C1 segment of cervical spinal cord (tissue), 14 donors: ENCODE measurements at regions not wholly inside any gene's neighbourhood (a gene's known extent, or its start where the extent isn't known, plus 50 kb on each side); places are given as distances from the start of the nearest gene placed in this dataset.

Experiments used
- DNase-seq, 14 donors: peaks; one replicate each; lab custom pipeline; 2025; lab: John Stamatoyannopoulos, UW

GRCh38 chr11:112780351-112781087 lies 180.7 kb upstream of the NCAM1 start:
- DNase-seq: peak in 1 of 14 donors; percentile 8

- DNase-seq: no peak
These were observed 177.3 kb upstream of the NCAM1 start for GRCh38 chr11:112783945-112784322.

- peak in 5 of 14 donors; percentile 24 to 37 (median 34) for DNase-seq
These were observed 176.7 kb upstream of the NCAM1 start for GRCh38 chr11:112784323-112785073.

- no peak for DNase-seq
These were observed 176.1 kb upstream of the NCAM1 start for GRCh38 chr11:112785149-112785548.

DNA sequence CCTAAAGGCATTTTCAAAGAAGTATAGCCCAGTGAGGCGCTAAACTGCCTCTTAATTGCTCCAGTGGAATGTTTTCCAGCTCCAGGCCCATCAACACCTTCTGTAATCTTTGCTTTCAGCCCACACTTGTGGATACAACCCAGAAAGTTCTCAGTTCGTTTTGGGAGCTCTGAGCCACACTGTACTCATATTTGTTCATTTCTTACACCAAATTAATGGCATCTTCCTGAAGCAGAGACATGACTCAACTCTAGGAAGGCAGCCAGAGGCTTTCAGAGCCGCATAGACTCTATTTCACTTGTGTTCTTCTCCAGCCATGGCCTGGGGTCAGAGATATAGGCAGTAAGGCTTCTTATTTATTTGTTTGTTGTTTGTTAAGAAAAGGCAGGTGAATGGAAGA lies 175.5 kb upstream of the NCAM1 start:
- DNase-seq: no peak

DNA sequence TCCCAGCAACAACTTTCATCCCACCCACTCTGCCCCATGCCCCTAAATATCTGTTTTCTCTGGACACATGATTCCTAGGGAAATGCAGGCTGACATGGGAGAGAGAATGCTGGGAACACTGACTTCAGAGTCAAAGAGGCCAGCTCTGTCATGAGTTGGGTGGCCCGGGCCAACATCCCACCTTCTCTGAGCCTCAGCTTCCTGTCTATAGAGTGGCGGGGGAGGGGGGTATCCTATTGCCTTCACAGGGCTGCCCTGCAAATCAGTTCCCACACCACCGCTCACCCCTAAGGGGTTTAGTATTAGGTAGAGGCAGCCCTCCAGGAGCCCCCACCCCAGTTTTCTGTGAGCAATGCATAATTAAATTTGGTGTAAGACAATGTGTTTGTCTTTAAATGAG lies 175.0 kb upstream of the NCAM1 start:
- DNase-seq: no peak

- DNase-seq: no peak
These were observed 174.2 kb upstream of the NCAM1 start for GRCh38 chr11:112786886-112787530.

GRCh38 chr11:112789481-112789880 lies 171.7 kb upstream of the NCAM1 start:
- no peak for DNase-seq

- DNase-seq: no peak
These were observed 170.9 kb upstream of the NCAM1 start for GRCh38 chr11:112790286-112790685.

DNA sequence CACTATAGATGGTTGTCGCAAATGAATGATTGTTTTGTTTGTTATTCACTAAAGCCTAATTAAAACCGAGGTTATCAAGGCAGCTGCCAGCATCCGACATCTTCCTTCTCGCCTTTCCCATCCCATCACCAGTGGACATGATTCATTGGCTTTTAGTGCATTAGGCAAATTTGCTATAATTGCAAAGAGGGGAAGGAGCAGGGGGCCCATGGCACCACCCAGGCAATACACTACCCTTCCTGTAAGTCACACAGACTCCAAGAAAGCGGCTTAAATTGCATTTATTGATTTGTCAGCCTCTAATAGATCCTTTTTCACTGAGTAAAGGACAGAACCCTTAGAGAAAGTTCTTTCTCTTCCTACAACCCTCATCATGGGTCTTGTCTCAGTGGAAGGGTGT lies 169.2 kb upstream of the NCAM1 start:
- DNase-seq: no peak

DNA sequence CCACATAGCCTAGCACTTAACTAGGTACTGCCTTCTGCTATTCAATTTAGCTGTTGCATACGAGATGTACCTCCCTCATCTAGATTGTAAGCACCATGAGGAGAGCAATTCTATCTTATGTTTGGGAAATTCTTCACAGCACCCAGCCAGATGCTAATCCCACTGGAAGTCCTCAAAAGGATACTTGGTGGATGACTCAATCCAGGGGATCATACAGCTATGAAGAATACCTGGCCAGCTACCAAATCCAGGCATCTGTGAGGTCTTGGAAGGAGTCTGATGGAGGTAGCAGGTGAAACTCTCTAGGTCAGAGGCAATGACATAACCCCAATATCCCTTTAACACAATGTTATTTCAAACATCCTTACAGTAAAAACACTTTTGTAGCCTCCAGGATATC lies 167.8 kb upstream of the NCAM1 start:
- no peak for DNase-seq

DNA sequence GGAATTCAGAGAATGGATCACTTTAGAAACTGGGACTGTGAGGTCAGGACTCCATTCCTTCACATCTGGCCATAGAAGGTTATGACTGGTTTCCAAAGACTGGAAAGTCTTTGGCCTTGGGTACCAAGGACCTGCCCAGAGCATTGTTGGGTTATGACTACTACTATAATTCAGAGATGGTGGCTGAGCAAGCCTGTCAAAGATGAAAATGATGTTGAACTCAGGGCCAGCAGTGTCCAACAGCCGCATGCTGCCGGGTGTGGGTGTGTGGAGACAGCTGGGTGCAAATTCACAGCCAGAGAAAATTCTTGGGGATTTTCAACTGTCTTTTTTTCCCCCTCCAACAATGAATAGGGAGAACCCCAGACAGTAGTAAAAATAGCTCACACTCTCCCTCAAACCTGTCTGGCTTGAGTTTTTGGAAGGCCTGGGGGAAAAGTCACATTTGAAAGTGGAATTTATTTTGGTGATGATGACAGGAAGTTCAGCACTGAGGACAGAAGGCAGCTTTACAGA lies 166.8 kb upstream of the NCAM1 start:
- no peak for DNase-seq

- DNase-seq: peak in 1 of 14 donors; percentile 27
These were observed 165.9 kb upstream of the NCAM1 start for GRCh38 chr11:112795142-112795815.

- peak in 5 of 14 donors; percentile 26 to 54 (median 33) for DNase-seq
These were observed 165.1 kb upstream of the NCAM1 start for GRCh38 chr11:112795911-112796649.

- DNase-seq: peak in 3 of 14 donors; percentile 8 to 50 (median 12)
These were observed 164.1 kb upstream of the NCAM1 start for GRCh38 chr11:112797092-112797491.

- peak in 9 of 14 donors; percentile 30 to 82 (median 67) for DNase-seq
These were observed 163.4 kb upstream of the NCAM1 start for GRCh38 chr11:112797648-112798293.

GRCh38 chr11:112801025-112801816 lies 160.0 kb upstream of the NCAM1 start:
- no peak for DNase-seq

DNA sequence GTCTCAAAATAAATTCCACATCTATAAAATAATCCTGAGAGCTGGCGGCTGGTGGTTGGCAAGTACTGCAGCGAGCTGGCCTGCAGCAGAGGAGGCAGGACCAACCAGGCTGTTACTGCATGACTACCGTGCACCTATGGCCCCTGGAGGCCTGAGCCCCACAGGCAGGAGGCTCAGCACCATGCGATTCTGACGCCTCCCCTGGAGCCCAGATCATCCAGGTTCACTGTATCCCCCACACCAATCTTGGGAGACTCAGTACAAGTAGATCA lies 159.5 kb upstream of the NCAM1 start:
- no peak for DNase-seq

DNA sequence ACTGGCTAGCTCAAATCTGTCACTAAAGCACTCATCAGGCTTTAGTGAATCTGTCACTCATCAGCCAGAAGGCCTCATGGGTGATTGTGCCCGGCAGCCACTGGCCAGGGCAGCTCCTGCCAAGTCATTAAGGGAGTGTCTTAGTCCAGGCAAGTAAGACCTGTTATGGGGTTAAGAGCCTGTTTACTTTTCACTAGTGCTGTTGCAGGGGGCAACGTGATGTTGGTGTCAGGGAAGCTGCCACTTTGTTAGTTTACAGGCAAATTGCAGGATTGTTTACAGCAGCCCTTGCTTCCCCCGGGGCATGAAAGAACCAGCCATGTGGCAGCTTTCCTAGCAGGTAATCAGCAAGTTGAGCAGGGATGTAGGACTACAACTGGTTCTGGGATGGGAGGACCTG lies 155.6 kb upstream of the NCAM1 start:
- no peak for DNase-seq

GRCh38 chr11:112806256-112806655 lies 155.0 kb upstream of the NCAM1 start:
- DNase-seq: no peak
